ENCODE measurements at regions not wholly inside any gene's neighbourhood (a gene's known extent, or its start where the extent isn't known, plus 50 kb on each side); places are given as distances from the start of the nearest gene placed in this dataset.

DNA sequence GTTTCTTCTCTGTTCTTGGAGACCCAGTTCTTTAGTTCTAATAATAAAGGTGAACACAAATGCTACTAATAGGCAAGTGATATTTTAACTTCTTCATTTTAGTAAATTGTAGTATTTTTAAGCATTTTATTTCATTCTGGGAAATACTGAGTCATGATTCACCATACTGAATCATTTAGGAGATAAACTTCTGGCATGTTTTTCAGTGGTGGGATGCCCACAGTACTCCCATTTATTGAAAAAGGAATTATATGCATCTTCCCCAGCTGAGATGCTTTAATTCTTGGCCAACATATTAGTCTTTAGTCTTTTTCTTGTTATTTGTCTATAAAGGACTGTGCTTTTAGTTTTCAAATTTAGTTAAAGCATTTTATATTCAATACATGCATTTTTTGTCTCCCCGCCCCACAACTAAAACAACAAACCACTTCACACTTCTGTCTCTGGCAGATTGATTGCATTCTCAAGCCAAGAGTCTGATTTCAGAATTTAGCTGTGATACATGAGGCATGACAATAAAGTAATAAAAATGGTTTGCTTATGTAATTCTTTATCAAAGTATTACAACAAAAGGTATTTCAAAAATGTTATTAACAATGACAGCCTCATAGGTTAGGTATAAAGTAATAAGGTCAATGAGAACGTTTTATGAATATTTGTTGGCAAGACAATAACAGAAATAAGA, 125.2 kb upstream of the CDH18 start:
- TF ChIP-seq, protein P1, sequence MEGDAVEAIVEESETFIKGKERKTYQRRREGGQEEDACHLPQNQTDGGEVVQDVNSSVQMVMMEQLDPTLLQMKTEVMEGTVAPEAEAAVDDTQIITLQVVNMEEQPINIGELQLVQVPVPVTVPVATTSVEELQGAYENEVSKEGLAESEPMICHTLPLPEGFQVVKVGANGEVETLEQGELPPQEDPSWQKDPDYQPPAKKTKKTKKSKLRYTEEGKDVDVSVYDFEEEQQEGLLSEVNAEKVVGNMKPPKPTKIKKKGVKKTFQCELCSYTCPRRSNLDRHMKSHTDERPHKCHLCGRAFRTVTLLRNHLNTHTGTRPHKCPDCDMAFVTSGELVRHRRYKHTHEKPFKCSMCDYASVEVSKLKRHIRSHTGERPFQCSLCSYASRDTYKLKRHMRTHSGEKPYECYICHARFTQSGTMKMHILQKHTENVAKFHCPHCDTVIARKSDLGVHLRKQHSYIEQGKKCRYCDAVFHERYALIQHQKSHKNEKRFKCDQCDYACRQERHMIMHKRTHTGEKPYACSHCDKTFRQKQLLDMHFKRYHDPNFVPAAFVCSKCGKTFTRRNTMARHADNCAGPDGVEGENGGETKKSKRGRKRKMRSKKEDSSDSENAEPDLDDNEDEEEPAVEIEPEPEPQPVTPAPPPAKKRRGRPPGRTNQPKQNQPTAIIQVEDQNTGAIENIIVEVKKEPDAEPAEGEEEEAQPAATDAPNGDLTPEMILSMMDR (conservative IDR thresholded peaks at IDR 0.05): no peak
- no peak for TF ChIP-seq EZH2 (IDR thresholded peaks at IDR 0.05; ENCODE audit: low read depth)

All from PC-9 (cell line).